Glomerular visceral epithelial cell (primary cell): ENCODE measurements at regions not wholly inside any gene's neighbourhood (a gene's known extent, or its start where the extent isn't known, plus 50 kb on each side); places are given as distances from the start of the nearest gene placed in this dataset.
"Not testable (repeated sequence)": the region's sequence is repeated elsewhere in the genome, so short reads cannot be mapped to it uniquely, and the experiment has no call there.

Experiments used
- DNase-seq: peaks from one replicate; pipeline ENCODE4 v3.0.0-alpha.2; 2016; ENCODE audit errors: extremely low spot score

DNA sequence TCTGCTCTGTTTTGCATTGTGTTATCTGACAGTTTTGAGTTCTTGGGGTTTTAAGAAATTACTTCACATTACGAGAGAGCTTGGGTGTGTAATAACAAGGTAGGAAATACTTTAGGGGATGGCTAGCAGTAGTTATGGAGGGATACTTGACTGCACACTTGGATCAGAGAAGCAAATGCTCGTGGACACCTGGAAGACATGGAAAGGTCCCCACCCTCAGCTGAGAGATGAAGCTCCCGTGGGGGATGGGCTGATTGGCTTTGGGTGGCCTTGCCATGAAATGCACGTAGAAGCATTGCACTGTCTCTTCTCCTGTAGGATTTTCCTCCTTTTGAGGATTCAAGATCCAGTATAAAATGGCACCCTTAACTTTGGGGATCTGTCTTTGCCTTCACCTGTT is 61.5 kb upstream of the UNC93A start:
- no peak for DNase-seq

DNA sequence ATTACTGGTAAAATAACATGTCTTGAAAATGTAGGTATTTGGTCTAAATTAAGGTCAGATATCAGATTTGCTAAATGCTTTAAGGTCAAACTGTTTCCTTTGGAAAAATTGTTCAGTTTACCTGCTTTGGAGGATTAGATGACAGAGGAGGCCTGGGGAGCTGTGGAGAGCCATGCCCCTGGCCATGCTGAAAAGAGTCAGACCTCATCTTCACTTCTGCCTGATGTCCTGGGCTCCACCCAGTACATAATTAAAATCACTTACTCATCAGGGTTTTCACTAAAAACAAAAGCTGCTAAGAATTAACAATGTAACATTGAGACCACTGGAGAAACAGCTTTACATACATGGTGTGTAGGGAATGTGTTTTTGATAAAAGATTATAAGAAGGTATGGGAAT is 60.8 kb upstream of the UNC93A start:
- DNase-seq, result no peak

DNA sequence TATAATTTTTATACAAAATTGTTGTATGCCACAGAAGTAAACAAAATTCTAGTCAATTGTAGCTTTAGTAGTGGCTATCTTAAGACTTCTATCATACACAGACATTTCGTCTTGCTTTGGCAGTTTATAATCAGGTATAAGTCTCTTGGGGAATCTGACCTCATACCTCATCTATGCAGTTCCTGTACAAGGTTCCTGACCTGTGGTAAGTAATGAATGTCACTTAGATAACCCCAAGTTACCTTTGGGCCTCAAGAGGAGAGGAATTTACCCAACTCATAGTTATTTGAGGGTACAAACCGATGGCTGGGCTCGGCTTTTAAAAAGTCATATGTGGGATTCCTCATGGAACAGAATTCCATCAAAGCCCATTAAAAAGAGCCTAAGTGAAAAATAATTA is 58.8 kb upstream of the UNC93A start:
- DNase-seq, result no peak

DNA sequence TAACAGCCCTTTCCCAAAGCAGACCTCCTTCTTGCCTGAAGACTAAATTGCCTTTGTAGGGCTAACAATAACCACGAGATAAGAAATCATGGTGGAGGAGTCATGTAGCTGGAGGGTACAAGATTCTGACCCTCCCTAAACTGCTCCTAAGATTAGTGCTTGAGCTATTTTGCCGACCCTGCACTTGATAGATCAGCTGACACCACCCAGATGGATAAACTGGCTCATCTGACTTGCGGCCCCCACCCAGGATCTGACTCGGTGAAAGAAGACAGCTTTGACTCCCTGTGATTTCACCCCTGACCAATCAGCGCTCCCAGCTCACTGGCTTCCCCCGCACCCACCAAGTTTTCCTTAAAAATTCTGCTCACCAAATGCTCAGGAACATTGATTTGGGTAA is 57.6 kb upstream of the UNC93A start:
- DNase-seq, result no peak

DNA sequence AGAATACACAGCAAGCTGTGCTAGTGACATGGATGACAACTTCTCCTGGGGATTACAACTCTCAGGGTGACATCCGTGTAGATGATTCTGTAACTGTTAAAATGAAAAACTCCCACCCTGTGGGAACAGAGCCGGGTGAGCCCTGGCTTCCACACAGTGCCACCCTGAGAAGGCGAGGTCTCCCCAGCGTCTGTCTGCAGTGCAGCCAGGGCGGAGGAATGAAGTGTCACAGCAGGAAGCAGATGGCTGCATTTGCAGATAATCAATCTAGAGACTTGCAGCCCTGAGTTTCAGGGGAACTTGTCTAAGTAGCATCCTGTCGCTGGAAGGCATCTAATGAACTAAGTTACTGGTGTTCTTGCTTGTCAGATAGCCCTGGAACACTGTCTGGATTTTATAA is 56.5 kb upstream of the UNC93A start:
- DNase-seq, result not testable (repeated sequence)

DNA sequence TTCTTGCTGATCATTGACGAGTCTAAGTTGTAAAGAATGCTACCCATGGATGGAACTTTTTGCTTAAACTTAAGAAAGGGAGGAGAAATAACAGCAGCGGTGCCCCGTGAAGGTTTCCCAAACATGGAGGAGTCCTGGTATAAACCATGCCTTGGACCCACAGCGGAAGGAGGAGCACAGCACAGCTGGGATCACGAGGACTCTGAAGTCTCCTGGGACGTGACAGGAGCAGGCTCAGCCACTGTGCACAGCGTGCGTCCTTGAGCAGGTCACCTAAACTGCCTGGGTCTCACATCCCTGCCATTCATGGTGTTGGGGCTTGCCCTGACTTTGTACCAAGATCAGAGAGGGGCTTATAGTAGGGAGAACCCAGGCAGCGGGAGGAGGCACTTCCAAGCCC is 56.1 kb upstream of the UNC93A start:
- DNase-seq, result no peak

DNA sequence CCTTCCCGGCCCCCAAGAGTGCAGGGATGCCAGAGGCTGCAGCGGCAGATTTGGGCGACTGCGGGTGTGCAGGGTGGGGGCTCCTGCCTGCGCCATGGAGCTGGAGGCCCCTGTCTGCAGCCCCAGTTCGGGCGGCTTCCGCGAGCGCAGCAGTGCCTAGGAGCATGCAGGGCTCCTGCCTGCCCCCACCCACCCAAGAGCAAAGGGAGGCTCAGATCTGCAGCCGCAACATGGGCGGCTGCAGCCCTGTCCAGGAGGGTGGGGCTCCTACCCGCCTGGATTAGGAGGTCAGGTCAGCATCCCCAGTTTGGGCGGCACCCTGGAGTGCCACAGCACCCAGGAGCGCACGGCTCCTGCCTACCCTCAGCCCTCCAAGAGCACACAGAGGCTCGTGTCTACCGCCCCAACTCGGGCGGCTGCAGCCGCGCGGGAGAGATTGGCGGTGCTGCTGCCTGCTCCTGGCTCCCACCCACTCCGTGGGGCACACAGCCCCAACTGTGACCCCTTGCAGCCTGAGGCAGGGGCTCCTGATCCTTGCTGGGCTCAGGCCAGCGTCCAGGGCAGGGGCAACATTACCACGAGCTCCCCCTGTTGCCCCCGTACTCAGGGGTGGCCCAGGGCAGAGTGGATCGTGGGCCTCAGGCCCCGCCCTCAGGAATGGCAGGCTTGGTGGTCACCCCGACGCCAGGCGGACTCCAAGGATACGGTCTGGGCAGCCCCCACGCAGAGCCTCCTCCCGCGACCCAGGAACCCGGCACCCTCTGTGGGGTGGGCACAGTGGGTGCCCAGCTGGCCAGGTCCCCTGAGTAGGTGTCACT is 55.5 kb upstream of the UNC93A start:
- no peak for DNase-seq

DNA sequence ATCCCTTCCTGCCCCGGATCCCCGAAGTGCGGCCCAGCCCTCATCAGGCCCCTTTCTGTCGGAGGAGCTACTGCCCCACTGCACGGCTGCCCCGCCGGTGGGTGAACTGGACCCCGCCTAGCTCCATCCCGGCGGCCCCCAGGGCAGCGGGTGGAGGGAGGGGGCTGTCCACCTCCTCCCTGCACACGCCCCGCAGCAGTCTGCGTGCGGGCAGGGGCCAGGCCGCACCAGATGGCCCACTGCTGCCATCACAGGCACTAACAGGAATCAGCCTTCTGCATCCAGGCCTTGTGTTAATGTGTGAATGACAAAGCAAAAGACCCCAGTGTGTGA is 54.9 kb upstream of the UNC93A start:
- no peak for DNase-seq

DNA sequence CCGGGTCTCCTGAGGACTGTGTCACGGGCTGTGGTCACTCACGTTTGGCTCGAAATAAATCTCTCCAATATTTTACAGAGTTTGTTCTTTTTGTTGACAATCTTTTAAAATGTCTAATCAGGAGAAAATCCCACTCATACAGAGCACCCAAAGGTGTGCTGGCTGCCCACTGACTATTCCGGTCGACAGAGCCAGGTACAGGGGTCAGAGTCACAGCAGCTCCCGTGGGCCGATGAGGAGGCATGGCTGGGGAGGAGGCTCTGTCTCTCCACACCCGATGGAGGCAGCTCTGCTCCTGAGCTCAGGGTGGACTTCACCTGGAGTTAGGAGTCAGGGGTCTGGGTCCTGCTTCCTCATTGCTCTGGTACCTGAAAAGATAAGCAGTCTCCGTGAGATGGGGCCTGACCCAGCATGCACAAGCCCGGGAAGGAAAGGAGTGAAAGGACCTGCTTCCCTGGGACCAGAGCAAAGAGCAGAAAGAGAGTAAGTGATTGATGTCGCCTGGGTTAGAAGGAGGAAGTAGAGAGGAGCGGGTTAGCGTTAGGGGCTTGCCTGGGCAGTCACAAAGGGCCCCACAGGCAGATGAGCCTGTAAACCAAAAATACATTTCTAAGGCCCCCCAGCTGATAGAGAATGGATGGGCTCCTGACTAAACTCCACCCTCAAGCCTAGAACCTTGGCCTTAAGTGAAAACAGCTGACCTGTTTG is 53.5 kb upstream of the UNC93A start:
- no peak for DNase-seq

DNA sequence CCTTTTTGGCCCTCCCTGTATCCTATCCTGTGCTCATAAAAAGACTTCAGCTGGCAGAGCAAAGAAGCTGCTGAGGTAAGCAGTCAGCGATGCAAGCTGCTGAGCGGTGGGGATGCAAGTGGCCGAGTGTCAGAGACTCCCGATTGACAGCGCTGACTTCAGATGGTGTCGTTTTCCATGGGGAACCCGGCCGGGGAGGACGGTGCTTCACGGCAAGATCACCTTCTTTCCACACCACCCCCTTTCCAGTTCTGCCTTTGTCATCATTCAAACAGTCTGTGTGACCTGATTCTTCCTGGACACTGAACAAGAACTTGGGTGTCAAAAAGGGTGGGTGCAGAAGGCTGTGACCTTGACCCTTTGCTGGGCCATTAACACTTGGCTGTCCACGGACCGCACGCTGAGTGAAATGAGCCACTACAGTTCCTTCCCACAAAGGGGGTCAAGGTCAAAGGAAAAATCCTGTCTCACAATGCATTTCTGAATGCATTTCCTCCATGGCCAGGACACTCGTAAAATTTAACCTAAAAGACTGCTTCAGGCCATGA is 52.9 kb upstream of the UNC93A start:
- DNase-seq, result no peak

DNA sequence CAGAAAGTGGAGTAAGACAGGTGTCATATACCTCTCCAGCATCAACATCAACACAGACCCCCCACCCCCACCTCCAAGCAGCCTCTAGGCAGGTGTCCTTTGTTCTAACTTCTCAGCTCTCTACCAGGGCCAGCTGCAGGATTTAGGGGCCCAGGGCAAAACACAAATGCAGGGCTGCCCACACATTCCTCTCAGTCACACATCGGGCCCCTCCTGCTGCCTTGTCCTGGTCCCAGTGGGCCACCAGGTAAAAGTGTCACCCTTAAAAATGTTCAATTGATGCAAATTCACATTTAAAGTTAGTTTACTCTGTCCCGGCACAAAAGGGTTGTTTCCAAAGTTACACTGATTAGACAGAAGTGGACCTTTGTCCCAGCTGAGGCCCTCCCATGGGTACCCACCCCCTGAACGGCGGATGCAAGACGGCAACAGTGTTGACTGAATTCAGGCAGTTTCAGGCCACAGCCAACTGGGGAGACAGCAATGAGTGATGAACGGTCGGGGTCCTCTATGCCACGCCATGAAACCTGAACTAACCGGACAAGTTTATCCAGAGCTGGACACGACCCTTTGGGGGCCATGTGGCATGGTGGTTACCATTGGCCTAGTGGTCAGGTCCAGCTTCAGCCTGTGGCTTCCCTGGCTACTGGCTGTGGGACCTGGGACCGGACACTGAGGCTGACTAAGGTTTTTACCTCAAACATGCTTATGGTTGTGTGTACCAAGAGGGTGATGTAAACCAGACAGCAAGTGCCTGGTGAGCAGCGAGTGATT is 52.2 kb upstream of the UNC93A start:
- no peak for DNase-seq

DNA sequence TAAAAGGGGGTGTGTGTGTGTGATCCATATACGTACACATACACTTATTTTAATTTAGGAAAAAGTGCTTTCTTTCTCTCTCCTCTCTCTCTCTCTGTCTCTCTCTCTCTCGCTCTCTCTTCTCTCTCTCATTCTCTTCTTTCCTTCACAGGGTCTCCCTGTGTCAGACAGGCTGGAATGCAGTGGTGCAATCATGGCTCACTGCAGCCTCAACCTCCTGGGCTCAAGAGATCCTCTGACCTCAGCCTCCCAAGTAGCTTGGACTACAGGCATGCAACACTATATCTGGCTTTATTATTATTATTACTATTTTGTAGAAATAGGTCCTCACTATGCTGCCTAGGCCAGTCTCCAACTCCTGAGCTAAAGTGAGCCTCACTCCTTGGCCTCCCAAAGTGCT is 51.6 kb upstream of the UNC93A start:
- not testable (repeated sequence) for DNase-seq

DNA sequence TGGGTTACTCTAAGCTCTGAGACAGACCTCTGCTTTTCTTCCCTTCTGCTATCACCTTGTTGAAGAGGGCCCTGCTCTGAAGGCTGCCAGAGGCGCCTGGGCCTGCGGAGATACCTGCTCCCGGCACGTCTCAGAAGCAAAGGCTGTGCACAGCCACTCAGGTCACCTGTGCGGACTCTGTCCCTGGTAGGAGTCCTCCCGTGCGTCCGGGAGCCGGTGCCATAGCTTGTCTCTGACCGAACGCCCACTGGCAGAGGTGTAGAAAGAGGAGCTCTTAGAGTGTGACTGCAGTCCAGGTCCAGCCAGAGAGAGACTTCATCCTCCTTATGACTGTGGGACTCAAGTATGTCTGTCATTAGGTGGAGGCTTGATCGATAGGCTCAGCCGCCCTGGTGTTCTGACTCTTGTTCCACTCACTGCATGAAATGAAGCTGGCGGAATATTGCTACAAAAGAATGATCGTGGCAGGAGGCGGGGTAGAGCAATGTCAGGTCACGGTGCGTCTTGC is 51.0 kb upstream of the UNC93A start:
- DNase-seq, result no peak
